Liver (tissue), 3 donors: ENCODE measurements at regions not wholly inside any gene's neighbourhood (a gene's known extent, or its start where the extent isn't known, plus 50 kb on each side); places are given as distances from the start of the nearest gene placed in this dataset.

Source experiments
- CTCF ChIP-seq: fragments of 150-350 bp; IDR thresholded peaks from 2 replicates; pipeline ENCODE4 v1.5.1; 2017; ENCODE audit warnings: improper control_type of control experiment, low read depth, low read length; ENCODE audit not compliant: missing input control
- GABPA ChIP-seq, 2 donors: IDR thresholded peaks in 1 of 2; conservative IDR thresholded peaks in 1 of 2; 2 replicates each; pipeline ENCODE4 v1.6.1; 2016; ENCODE audit warnings: antibody characterized with exemption in 2 of 2, mild to moderate bottlenecking in 1 of 2, moderate library complexity in 1 of 2
- MAX ChIP-seq: IDR thresholded peaks from 2 replicates; pipeline ENCODE4 v1.6.1; 2016; ENCODE audit warnings: antibody characterized with exemption
- RAD21 ChIP-seq, 2 donors: IDR thresholded peaks; 2 replicates each; pipeline ENCODE4 v1.6.1; 2016; ENCODE audit warnings: antibody characterized with exemption in 2 of 2, mild to moderate bottlenecking in 2 of 2
- REST ChIP-seq: IDR thresholded peaks from 2 replicates; pipeline ENCODE4 v1.6.1; 2016; ENCODE audit warnings: antibody characterized with exemption, mild to moderate bottlenecking
- SP1 ChIP-seq: IDR thresholded peaks from 2 replicates; pipeline ENCODE4 v1.6.1; 2018; ENCODE audit warnings: antibody characterized with exemption, mild to moderate bottlenecking
- donor health status: healthy.
- donor health status: healthy.

- TF ChIP-seq CTCF, result no peak
- TF ChIP-seq SP1, result no peak
- no peak for TF ChIP-seq REST
- TF ChIP-seq RAD21 (IDR thresholded peaks at IDR 0.05), result no peak
- no peak for TF ChIP-seq GABPA (IDR thresholded peaks at IDR 0.05 in 1 of 2, conservative IDR thresholded peaks at IDR 0.05 in 1 of 2)
- TF ChIP-seq MAX, result no peak
Observed at GRCh38 chr10:78849115-78849514, 219.7 kb upstream of the ZMIZ1 start.
